ENCODE measurements at regions not wholly inside any gene's neighbourhood (a gene's known extent, or its start where the extent isn't known, plus 50 kb on each side); places are given as distances from the start of the nearest gene placed in this dataset.

DNA sequence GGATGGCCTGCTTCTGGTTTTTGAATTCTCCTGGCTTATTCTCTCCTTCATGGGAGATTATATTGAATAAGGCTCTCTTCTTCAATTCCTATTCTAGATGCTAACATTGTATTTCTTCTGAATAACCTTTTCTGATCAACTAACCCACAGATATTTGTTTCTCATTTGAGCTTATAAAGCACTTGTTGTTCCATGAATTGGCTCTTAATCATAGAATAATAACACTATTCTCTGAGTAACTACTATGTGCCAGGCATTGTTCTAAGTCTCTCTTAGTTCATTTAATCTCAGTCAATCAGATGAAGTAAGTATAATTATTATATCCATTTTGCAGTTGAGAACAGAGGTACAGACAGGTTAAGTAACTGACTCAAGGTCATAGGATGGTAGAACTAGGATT lies 136.3 kb upstream of the MLIP start:
- Histone ChIP-seq H3K36me3 (ENCODE audit: low read depth) (no peaks in the 10 kb centered on the region), H3K27me3 (replicated peaks; ENCODE audit: insufficient read depth) (no peaks in the 10 kb centered on the region), H3F3A (ENCODE audit: insufficient read depth) (no peaks in the 10 kb centered on the region), H2AFZ (no peak overlapping the region), H3K9me3 (ENCODE audit: low read depth) (no peaks in the 10 kb centered on the region), H3K27ac (no peak overlapping the region), H3K4me1 (ENCODE audit: insufficient read depth) (no peaks in the 10 kb centered on the region), H4K20me1 (ENCODE audit: insufficient read depth) (no peaks in the 10 kb centered on the region), H3K4me3 (no peak overlapping the region), H3K79me2 (ENCODE audit: insufficient read depth) (no peaks in the 10 kb centered on the region), H3K9ac (no peak overlapping the region), H3K4me2 (ENCODE audit: unreplicated experiment) (no peak overlapping the region), H3K9me2 (ENCODE audit: insufficient read depth) (no peaks in the 10 kb centered on the region)
- no peak for DNase-seq
- no peak for TF ChIP-seq EZH2phosphoT487 (IDR thresholded peaks at IDR 0.05; ENCODE audit: insufficient read depth, low read depth)
- TF ChIP-seq EZH2 (IDR thresholded peaks at IDR 0.05; ENCODE audit: insufficient read depth, poor library complexity, severe bottlenecking): no peak
- in situ Hi-C loops (cut with MboI): loop anchor here (25.0 kb wide), 1 partner anchor 1262 kb away; no protein-coding TSS in a partner anchor

GRCh38 chr6:53975941-53976615 lies 135.2 kb upstream of the MLIP start:
- Histone ChIP-seq H3K9me3 (ENCODE audit: low read depth) (no peaks in the 10 kb centered on the region), H3K9ac (no peak overlapping the region), H3K36me3 (ENCODE audit: low read depth) (no peaks in the 10 kb centered on the region), H3F3A (ENCODE audit: insufficient read depth) (0 out of 2 replicates have a peak, but pooled peaks cover 6% of the 10 kb centered on the region), H3K27me3 (replicated peaks; ENCODE audit: insufficient read depth) (no peaks in the 10 kb centered on the region), H3K4me1 (ENCODE audit: insufficient read depth) (no peaks in the 10 kb centered on the region), H3K79me2 (ENCODE audit: insufficient read depth) (no peaks in the 10 kb centered on the region), H4K20me1 (ENCODE audit: insufficient read depth) (no peaks in the 10 kb centered on the region), H2AFZ (no peak overlapping the region), H3K9me2 (ENCODE audit: insufficient read depth) (no peaks in the 10 kb centered on the region), H3K4me3 (no peak overlapping the region), H3K27ac (no peak overlapping the region), H3K4me2 (ENCODE audit: unreplicated experiment) (no peak overlapping the region)
- no peak for TF ChIP-seq EZH2 (IDR thresholded peaks at IDR 0.05; ENCODE audit: insufficient read depth, poor library complexity, severe bottlenecking)
- no peak for TF ChIP-seq EZH2phosphoT487 (IDR thresholded peaks at IDR 0.05; ENCODE audit: insufficient read depth, low read depth)
- DNase-seq: no peak
- in situ Hi-C loops (cut with MboI): loop anchor here (25.0 kb wide), 1 partner anchor 1261 kb away; no protein-coding TSS in a partner anchor
- 66 to 72% methylated on average over 3 of the region's 3 CpGs for WGBS, 2 experiments (ENCODE audit: low coverage in 1 of 2, low lambda C conversion rate in 2 of 2, missing lambda C conversion rate in 2 of 2)

DNA sequence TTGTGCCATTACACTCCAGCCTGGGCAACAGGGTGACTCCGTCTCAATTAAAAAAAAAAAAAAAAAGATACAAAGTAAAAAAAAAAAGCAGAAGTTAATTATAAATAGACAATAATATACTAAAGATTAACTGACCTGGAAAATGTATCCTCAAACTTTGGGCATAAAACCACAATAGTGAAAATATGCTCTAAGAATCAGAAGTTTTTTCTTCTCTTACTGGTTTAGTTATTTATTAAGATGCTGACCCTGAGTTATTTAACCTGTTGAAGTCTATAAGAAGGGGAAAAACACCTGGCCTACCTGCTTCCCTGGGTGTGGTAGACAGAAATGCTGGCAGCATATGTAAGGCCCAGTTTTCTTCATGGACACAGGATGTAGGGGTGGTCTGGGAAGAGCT lies 133.7 kb upstream of the MLIP start:
- no peak for DNase-seq
- Histone ChIP-seq H2AFZ (no peak overlapping the region), H3K79me2 (ENCODE audit: insufficient read depth) (no peaks in the 10 kb centered on the region), H3K4me1 (ENCODE audit: insufficient read depth) (peaks cover 6% of the 10 kb centered on the region), H3K9me2 (ENCODE audit: insufficient read depth) (no peaks in the 10 kb centered on the region), H3K4me3 (no peak overlapping the region), H4K20me1 (ENCODE audit: insufficient read depth) (no peaks in the 10 kb centered on the region), H3F3A (ENCODE audit: insufficient read depth) (peaks cover 8% of the 10 kb centered on the region; the same call in 1 of the 2 replicates), H3K27ac (no peak overlapping the region), H3K9ac (no peak overlapping the region), H3K36me3 (ENCODE audit: low read depth) (no peaks in the 10 kb centered on the region), H3K4me2 (ENCODE audit: unreplicated experiment) (no peak overlapping the region), H3K9me3 (ENCODE audit: low read depth) (no peaks in the 10 kb centered on the region), H3K27me3 (replicated peaks; ENCODE audit: insufficient read depth) (no peaks in the 10 kb centered on the region)
- in situ Hi-C loops (cut with MboI): loop anchor here (25.0 kb wide), 1 partner anchor 1260 kb away; no protein-coding TSS in a partner anchor
- TF ChIP-seq EZH2phosphoT487 (IDR thresholded peaks at IDR 0.05; ENCODE audit: insufficient read depth, low read depth) (no peak), EZH2 (IDR thresholded peaks at IDR 0.05; ENCODE audit: insufficient read depth, poor library complexity, severe bottlenecking) (no peak)
- WGBS, 2 experiments (ENCODE audit: low coverage in 1 of 2, low lambda C conversion rate in 2 of 2, missing lambda C conversion rate in 2 of 2): 88 to 100% methylated on average over 1 of the region's 1 CpG

DNA sequence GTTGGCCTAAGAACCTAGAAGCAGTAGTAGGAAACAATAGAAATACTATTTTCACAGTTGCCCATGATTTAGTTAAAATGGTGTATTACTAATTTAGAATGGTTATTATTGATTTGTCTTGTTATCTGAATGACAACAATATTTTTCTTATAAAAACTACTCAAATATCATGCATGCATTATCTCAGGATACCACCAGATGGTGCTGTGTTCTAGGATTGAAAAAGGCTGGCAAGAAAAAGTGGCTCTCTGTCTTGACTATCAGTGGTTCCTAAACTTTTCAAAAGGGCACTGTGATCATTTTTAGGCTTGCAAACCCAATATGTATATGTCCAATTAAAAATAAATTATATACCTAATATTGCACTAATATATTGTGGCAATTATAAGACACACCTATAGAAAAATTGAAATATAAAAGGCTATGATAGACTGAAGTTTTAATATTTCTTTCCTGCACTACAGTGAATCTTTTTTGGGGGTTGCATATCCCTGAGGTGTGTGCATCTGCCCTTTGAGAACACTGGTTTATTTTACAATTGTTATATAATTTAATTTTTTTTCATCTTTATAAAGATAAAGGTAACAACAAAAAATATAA lies 131.7 kb upstream of the MLIP start:
- no peaks in the 10 kb centered on the region for H3K9me3 ChIP-seq (ENCODE audit: low read depth)

More for the DNA sequence above, 131.7 kb upstream of the MLIP start:
- H3F3A ChIP-seq (ENCODE audit: insufficient read depth): peaks cover 19% of the 10 kb centered on the region
- H2AFZ ChIP-seq: no peak overlapping the region
- TF ChIP-seq EZH2 (IDR thresholded peaks at IDR 0.05; ENCODE audit: insufficient read depth, poor library complexity, severe bottlenecking) (no peak), EZH2phosphoT487 (IDR thresholded peaks at IDR 0.05; ENCODE audit: insufficient read depth, low read depth) (no peak)
- H4K20me1 ChIP-seq (ENCODE audit: insufficient read depth): no peaks in the 10 kb centered on the region
- in situ Hi-C loops (cut with MboI): loop anchor here (10.0 to 25.0 kb wide), 2 partner anchors 1085 to 1258 kb away; no protein-coding TSS in a partner anchor
- no peaks in the 10 kb centered on the region for H3K36me3 ChIP-seq (ENCODE audit: low read depth)
- no peaks in the 10 kb centered on the region for H3K9me2 ChIP-seq (ENCODE audit: insufficient read depth)
- H3K4me1 ChIP-seq (ENCODE audit: insufficient read depth): peaks cover 26% of the 10 kb centered on the region
- H3K79me2 ChIP-seq (ENCODE audit: insufficient read depth): no peaks in the 10 kb centered on the region
- no peak overlapping the region for H3K27ac ChIP-seq
- peak; percentile 58 for DNase-seq
- no peaks in the 10 kb centered on the region for H3K27me3 ChIP-seq (replicated peaks; ENCODE audit: insufficient read depth)
- no peak overlapping the region for H3K4me3 ChIP-seq
- H3K9ac ChIP-seq: no peak overlapping the region
- H3K4me2 ChIP-seq (ENCODE audit: unreplicated experiment): no peak overlapping the region
